ENCODE measurements at regions not wholly inside any gene's neighbourhood (a gene's known extent, or its start where the extent isn't known, plus 50 kb on each side); places are given as distances from the start of the nearest gene placed in this dataset.

- DNase-seq (ENCODE audit: low read depth) = no peak
These were observed 74.1 kb upstream of the BTN3A2 start for GRCh38 chr6:26290941-26291340.

- no peak for DNase-seq (ENCODE audit: low read depth)
These were observed 72.3 kb upstream of the BTN3A2 start for GRCh38 chr6:26292709-26293108.

- DNase-seq (ENCODE audit: low read depth) = no peak
These were observed 70.7 kb upstream of the BTN3A2 start for GRCh38 chr6:26294302-26294701.

GRCh38 chr6:26295691-26296555 is 69.1 kb upstream of the BTN3A2 start:
- DNase-seq (ENCODE audit: low read depth) = peak; percentile 98

DNA sequence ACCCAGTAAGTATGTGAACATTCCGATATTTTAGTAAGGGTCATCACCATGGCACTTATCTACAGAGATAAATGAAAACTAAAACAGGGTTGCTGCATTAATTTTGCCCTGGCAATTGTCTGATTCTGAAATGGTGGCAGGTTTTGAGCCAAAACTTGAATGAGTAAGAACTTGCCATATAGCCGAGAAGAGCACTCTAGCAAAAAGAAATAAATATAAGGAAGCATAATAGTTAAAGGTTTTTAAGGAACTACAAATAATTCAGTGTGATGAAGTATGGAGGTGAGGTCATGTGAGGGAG is 68.5 kb upstream of the BTN3A2 start:
- DNase-seq (ENCODE audit: low read depth) = no peak

DNA sequence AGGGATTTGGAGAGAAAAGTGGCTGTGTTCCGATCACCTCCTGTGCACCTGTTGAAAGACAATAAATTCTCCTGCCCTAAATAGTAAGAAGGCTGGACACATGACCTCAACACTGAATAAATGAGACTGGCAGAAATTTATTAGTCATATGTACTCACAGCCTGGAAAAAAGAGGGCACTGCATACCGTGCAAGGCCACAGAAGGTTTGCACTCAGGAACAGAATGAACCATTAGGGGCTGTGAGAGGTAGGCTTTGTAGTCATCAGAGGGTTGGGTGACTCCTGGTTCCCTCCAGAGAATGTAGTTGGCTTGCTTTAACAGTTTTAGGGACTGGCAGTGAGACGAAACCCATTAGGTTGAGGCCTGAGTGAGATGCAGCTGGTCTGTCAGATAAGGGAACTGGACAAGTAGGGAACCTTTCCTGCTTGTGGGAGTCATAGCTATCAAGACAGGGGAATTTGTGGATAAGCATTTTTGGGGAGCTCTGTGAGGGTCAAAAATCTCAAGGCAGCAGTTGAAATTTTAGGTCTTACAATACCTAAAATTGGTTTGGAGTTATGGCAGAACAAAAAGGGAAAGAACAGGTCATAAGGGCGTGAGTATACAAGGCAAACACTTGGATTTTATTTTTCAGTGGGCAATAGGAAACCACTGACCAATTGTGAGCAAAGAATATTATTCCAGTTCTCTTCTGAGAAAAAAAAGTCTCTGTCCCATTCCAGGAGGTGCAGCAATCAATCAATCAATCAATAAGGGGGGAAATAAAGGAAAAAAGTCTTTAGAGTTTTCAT is 67.9 kb upstream of the BTN3A2 start:
- DNase-seq (ENCODE audit: low read depth) = peak; percentile 76

GRCh38 chr6:26299286-26300042 is 65.5 kb upstream of the BTN3A2 start:
- no peak for DNase-seq (ENCODE audit: low read depth)

- no peak for DNase-seq (ENCODE audit: low read depth)
These were observed 65.0 kb upstream of the BTN3A2 start for GRCh38 chr6:26300043-26300331.

GRCh38 chr6:26300359-26300758 is 64.6 kb upstream of the BTN3A2 start:
- DNase-seq (ENCODE audit: low read depth) = no peak

DNA sequence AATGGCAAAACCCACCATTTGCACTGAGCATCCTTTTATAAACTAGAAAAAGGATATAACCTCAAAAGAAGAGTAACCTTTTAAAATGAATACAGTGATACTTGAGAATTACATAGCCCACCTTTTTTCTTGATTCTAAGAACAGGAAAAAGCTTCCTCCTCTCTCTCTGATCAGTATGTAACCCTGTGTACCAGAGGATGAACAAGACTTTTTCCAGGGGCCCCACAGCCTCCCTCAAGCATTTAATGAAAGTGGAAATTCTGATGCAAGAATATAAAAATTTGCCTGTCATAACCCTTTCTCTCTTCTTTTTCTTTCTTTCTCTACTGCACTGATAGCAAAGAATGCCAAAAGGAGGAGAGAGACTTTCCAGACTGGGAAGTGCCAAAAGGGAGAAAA is 64.2 kb upstream of the BTN3A2 start:
- no peak for DNase-seq (ENCODE audit: low read depth)

- no peak for DNase-seq (ENCODE audit: low read depth)
These were observed 63.4 kb upstream of the BTN3A2 start for GRCh38 chr6:26301638-26302037.

GRCh38 chr6:26302941-26303559 is 61.9 kb upstream of the BTN3A2 start:
- no peak for DNase-seq (ENCODE audit: low read depth)

GRCh38 chr6:26304213-26304796 is 60.7 kb upstream of the BTN3A2 start:
- no peak for DNase-seq (ENCODE audit: low read depth)

- DNase-seq (ENCODE audit: low read depth) = peak; percentile 75
These were observed 60.0 kb upstream of the BTN3A2 start for GRCh38 chr6:26304797-26305640.

- no peak for DNase-seq (ENCODE audit: low read depth)
These were observed 59.4 kb upstream of the BTN3A2 start for GRCh38 chr6:26305641-26305969.

DNA sequence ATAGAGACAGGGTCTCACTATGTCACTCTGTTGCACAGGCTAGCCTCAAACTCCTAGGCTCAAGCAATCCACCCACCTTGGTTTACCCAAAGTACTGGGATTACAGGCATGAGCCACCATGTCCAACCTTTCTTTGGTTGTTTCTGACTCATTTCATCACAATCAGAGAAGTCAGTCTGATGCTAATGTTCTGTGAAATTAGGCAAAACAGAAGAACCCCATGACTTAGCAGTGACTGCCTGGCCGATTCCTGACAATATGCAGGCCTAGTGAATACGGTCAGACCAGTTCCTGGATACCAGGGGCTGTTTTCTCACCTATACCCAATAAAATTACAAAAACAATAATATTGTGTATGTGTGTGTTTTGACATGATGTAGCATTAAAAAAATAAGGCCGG is 58.8 kb upstream of the BTN3A2 start:
- no peak for DNase-seq (ENCODE audit: low read depth)

DNA sequence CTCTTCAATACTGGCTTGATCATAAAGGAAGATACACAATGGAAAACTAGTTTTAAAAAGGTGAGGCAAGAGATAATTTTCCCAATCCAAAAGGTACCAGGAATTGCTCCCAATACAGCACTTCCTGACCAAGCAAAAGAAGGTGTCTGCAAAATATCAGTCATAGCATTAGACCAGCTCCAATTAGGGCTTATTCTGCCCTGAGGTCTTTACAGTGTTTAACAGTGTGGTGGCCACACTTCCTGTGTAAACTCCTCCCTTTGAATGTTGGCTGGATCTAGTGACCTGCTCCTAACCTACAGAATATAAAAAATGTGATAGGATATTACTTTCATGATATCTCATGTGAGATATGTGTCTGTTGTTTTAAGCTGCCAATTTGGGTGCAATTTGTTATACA is 57.1 kb upstream of the BTN3A2 start:
- DNase-seq (ENCODE audit: low read depth) = peak; percentile 71

GRCh38 chr6:26309731-26310142 is 55.3 kb upstream of the BTN3A2 start:
- DNase-seq (ENCODE audit: low read depth) = peak; percentile 94

DNA sequence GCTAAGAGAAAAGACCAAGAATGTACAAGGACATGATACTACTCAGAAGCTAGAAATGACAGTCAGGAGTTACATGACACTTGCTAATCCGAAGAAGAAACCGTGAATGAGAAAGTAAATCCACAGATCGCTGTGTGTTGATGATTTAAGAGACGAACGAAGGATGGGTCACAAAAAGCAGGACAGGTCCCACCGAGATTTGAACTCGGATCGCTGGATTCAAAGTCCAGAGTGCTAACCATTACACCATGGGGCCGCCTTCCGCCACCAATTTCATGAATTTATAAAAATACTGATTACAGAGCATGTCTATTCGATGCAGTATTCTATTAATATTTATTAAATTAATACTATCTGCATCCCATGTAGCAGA is 54.0 kb upstream of the BTN3A2 start:
- peak; percentile 50 for DNase-seq (ENCODE audit: low read depth)

DNA sequence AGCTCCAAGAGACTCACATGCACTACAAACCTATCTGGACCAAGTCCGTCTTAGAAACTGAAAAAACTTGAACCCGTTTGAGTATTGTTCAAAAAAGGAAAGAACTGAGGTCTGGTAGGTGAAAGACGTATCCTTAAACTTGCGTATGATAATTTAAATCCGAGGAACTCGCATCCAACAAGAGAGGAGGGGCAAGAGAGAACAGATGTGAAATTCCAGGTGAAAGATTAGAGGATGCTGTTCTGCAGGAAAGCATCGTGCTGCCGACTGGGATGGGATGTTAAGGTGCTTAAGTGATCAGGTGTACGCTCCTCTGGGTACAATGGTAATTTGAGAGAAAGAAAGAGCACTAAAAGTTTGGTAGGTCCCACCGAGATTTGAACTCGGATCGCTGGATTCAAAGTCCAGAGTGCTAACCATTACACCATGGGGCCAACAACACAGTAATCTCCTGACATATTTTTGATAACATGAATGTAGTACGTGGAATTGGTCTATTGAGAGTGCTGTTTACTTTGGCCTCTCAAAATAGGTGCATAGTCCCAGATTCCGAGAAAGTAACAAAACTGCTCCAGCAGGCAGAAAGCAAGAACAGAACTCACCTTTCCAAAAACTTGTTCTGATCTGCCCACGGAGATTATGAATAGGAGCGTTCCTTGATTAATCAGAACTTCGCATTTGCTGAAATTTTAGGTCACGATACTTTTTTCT is 53.5 kb upstream of the BTN3A2 start:
- DNase-seq (ENCODE audit: low read depth) = peak; percentile 70

GRCh38 chr6:26312096-26312463 is 52.9 kb upstream of the BTN3A2 start:
- DNase-seq (ENCODE audit: low read depth) = peak; percentile 34

Measured in RPMI7951 (cell line).